Hepatocyte (in vitro differentiated cells): ENCODE measurements at regions not wholly inside any gene's neighbourhood (a gene's known extent, or its start where the extent isn't known, plus 50 kb on each side); places are given as distances from the start of the nearest gene placed in this dataset.

ENCODE experiments used
- EZH2 ChIP-seq: fragments of 200-600 bp; sonication (generic); IDR thresholded peaks from 2 replicates; pipeline ENCODE4 v1.6.1; 2016; ENCODE audit warnings: antibody characterized with exemption, mild to moderate bottlenecking, borderline replicate concordance
- TF ChIP-seq, protein P1 (sequence below): fragments of 200-600 bp; sonication (generic); IDR thresholded peaks from 2 replicates; pipeline ENCODE4 v1.5.1; 2016; ENCODE audit warnings: antibody characterized with exemption, mild to moderate bottlenecking; ENCODE audit not compliant: poor library complexity

DNA sequence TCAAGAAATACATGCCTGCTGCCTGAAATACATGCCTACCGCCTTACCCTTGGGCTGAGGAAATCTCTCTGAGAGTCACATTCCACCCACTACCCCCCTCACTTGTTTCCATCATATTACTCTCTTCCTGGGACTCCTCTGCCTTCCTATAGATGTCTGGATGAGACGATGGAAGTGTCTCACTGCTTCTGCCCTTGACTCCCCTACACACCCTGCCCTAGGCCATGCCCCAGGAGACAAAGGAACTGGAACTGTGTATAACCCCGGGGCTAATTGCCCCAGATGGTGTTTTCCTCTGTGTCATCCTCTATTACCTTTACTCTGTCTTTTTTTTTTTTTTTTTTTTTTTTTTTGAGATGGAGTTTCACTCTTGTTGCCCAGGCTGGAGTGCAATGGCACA is 102.0 kb downstream of the GTPBP8 start:
- TF ChIP-seq, protein P1, sequence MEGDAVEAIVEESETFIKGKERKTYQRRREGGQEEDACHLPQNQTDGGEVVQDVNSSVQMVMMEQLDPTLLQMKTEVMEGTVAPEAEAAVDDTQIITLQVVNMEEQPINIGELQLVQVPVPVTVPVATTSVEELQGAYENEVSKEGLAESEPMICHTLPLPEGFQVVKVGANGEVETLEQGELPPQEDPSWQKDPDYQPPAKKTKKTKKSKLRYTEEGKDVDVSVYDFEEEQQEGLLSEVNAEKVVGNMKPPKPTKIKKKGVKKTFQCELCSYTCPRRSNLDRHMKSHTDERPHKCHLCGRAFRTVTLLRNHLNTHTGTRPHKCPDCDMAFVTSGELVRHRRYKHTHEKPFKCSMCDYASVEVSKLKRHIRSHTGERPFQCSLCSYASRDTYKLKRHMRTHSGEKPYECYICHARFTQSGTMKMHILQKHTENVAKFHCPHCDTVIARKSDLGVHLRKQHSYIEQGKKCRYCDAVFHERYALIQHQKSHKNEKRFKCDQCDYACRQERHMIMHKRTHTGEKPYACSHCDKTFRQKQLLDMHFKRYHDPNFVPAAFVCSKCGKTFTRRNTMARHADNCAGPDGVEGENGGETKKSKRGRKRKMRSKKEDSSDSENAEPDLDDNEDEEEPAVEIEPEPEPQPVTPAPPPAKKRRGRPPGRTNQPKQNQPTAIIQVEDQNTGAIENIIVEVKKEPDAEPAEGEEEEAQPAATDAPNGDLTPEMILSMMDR = no peak
- no peak for TF ChIP-seq EZH2
